Left kidney (tissue), 1 donor: ENCODE measurements at regions not wholly inside any gene's neighbourhood (a gene's known extent, or its start where the extent isn't known, plus 50 kb on each side); places are given as distances from the start of the nearest gene placed in this dataset.

Experiments used
- DNase-seq: peaks from one replicate; pipeline ENCODE4 v3.0.0-alpha.2; 2013

DNA sequence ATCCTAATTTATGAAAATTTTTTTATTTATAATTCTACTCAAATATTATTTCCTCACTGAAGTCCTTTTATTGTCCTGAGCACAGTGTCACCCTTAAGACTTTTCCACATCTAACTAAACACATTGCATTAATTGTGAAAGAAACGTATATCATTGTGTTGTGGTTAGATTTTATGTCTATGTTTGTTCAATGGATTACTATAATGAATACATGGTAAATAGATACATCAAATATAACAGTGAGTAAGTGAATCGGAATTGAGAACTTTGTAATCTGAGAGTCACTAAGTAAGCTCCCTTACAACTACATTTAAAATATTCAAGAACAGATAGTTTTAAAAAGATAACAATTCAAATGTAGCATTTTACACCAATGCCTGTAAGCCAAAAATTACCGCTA is 417.6 kb upstream of the PCDH20 start:
- no peak for DNase-seq

DNA sequence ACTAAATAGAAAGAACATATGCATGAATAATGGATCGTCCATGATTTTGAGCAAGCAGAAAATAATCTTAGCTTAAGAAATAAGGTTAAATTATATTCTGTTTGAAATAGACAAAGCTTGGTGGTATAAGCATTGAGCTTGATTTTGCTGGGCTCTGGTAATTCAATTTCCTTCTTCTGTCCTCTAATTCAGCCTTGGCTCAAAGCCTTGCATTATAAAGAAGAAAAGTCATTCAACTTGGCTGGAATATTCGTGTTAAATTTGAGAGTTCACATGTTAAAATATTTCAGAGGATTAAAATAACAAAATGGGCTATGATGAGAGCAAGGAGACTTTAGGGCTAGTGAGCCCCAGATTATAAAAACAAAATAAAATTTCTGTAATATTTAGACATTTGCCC is 415.4 kb upstream of the PCDH20 start:
- no peak for DNase-seq

DNA sequence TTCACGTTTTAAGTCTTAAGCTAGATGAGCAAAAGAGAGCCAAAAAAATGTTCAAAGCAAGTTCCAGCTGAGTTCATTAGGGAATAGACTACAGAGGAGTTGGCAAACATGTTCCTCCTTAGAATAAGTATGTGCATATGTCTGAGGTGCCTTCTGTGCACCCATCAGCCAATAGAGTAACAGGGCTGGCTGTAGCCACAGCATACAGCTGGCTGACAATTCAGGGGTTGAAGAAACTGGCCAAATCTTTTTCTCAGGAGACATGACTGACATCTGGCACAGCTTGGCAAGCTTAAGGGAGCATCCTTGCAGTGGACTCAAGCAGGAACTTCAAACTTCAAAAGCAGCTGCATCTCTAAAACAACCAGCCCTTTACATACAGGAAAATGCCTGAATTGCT is 414.8 kb upstream of the PCDH20 start:
- DNase-seq = no peak

DNA sequence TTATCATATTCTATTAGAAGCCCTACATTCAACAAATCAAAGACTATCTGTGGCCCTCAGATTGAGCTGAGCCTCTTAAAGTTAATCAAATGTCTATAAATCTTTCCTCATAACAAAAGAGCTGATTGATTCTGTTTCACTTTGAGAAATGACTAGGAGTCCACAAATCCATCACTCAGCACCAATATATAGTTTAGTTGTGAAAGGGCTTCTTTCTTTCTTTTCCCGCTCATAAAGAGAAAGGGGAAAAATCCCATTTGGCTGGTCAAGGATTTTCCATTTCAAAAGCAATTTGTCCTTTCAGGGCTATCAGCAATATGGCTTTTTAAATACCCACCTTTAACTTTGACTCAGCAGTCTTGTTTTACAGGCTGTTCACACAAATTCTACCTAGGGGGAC is 408.5 kb upstream of the PCDH20 start:
- DNase-seq = no peak

DNA sequence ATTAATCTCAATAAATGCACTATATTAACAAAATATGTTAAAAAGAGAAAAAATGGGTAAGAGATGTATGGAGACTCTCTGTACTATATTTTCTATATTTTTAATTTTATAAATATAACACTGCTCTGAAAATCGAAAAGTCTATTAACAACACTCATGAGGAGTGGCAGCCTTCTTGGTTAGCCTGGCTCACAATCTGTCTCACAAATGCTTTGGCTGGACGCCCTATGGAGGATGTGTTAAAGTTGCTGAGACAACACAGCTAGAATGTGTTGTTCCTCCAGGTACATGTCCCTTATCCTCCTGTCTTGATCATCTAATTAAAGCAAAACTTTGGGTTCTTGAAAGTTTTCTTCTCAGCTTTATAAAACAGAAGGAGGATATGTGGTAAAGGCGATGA is 396.6 kb upstream of the PCDH20 start:
- no peak for DNase-seq

DNA sequence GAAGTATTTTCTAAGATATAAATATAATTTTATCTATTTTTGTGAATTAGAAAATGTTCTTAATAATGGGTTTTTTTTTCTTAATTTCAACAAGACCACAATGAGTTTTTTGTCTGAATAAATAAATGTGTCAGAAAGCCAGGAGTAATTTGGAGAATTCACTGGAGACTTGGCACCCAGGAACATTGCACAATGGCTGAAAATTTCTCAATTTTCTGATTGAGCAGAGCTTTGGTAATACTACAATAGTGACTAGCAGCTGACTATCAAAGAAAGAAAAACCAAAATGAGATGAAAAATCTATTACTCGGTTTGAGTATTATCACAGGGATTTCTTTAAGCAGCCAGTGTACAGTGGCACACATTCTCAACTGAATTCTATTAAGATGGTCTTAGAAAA is 394.4 kb upstream of the PCDH20 start:
- no peak for DNase-seq

DNA sequence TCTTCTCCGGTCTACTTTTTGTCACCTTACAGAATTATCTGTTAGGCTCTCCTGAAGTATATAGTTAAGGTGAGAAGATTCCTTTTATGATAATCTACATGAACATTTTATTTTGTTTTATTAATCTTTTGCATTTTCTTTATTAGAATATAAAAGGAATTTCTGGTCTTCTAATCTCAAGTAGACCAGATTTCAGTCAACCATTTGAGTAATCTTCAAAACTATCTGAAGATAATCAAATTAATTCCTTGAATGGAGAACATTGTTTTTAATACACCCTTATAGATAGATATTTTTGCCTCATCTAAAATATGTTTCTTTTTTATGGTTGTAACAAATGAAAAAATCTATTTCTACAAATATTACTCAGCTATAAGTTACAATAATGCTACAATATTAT is 381.7 kb upstream of the PCDH20 start:
- DNase-seq = no peak

DNA sequence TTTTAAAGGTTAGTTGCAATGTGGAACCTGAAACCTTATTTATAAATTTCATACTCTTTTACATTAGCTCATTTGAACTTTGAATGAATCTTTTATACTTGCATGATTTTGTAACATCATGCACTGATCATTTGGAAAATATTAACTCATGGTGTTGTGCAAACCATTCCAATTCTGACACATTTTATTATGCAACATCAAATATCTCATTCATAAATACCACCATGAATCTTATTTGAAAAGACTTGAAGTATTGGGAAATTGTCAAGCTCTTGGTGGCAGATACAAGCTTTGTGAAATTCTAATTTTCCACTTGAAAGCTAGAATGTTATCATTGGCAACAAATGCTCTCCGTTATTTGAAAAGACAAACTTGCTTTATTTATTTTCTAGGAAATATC is 379.9 kb upstream of the PCDH20 start:
- DNase-seq = no peak

DNA sequence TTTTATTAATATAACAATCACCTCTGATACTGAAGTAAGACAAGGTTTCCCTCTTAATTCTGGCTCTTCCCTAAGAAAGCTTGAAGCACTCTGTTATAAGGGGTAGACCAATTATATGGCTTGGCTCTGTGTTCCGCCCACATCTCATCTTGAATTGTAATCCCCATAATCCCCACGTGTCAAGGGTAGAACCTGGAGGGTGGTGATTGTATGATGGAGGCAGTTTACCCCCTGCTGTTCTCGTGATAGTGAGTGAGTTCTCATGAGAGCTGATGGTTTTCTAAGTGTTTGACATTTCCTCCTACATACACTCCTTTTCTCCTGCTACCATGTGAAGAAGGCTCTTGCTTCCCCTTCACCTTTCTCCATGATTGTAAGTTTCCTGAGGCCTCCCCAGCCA is 363.8 kb upstream of the PCDH20 start:
- no peak for DNase-seq

DNA sequence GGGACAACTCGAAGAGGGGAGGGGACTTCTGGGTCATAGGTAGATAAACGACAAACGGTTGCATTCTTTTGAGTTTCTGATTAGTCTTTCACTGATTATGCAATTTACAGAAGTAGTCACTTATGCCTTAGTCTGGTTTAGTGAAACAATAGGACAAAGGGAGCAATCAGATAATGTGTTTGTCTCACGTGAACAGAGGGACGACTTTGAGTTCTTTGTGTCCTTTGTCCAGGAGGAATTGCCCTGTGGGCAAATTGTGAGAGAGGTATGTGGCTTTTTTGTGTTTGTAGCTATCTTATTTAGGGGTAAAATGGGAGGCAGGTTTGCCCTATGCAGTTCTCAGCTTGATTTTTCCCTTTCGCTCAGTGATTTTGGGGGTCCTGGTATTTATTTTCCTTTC is 362.9 kb upstream of the PCDH20 start:
- DNase-seq = no peak

DNA sequence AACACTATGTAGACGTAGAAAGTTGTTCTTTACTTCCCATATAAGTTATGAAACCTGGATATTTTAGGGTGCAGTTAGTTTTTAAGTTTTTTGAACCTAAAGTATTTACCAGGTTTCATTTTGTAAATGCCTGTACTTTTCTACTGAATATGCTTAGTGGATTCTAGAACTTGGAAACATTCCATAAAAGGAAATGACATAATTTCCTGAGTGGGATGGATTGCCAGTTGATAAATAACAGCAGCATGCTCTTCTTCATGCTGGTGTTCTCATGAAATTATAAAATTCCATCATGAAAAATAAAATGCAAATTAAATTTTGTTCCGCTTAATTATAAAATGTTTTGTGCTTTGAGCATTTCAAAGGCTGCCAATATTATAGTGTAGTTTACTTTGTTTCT is 362.2 kb upstream of the PCDH20 start:
- no peak for DNase-seq

DNA sequence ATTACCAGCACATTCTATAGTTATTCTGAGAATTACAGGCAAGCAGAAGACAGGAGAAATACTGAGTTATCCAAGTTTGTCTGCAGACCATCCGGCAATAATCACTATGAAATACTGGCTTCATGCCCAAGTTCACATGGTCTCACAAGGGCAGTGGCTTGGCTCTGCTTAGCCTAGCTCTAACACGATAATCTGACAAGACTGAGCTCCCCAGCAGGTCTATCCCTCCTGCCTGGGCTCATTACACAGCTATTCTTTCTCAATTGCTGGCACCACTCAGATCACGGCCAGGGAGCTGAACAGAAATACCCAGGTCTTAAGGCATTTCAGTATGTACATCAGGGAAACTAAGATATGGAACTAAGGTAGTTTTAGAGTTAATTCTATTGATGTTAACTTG is 361.6 kb upstream of the PCDH20 start:
- DNase-seq = no peak

DNA sequence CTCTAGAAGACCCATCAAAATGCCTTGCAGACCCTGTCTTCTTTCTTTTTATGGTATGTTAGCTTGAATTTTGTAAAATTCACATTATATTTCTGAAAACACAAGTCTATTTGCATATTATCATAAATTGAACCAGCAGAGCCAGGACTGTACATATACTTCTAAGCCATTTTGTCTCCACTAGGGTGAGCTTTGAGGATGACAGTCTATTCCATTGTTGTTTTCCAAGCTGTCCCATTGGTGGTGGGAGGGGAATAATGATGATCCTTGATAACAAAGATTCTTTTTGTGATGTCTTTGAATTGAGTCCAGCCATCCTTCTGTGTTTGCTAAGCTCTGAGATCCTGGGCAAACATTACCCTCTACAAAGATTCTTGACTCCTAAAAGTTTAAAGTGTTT is 359.3 kb upstream of the PCDH20 start:
- no peak for DNase-seq

DNA sequence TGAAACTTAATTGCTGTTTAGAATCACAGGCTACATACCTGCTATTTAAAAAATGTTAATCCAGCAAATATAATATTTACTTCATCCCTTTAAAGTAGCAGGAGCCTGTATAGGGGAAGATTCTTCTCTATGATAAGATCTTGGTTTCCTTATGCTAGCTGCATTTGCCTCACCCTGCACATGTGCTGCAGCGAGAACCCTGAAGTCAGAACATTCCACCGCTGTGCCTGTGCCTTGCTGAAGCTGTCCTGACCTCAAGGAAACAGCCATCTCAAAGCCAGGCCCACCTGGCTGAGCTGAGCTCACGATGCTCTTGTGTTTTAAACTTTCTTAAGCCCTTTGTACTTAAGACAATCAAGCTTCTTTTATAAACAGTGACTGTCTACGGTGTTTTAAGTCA is 355.0 kb upstream of the PCDH20 start:
- DNase-seq = no peak

DNA sequence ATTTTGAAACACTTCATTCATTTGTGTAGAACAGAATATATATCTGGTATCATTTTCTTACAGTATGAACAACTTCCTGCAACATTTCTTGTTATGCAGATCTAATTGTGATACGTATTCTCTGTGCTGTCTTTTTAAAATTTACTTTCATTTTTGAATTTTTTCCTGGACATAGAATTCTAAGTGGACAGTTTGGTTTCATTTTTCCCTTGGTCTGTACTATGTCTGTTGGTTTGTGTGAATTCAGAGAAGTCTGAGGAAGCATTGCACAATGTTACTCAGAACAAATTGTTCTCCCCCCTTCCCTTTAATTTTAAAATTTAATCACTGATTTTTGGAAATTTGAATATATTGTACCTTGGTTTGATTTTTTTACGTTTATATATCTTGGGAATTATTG is 352.5 kb upstream of the PCDH20 start:
- no peak for DNase-seq

DNA sequence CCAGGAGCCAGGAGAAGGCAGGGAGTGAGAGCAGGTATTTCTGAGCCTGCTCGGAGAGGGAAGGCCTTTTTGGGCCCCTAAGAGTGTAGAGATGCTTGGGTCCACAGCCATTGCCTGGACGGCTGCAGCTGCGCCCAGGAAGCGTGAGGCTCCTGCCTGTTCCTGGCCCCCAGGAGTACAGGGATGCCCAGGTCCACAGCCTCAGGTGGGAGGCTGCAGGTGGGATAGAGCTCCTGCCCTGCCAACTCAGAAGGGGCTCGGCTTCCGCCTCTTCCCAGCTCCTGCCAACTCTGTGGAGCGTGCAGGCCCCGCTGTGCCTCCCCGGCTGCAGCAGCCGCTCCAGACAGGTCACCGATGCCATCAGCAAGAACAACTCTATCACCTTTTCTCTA is 351.0 kb upstream of the PCDH20 start:
- no peak for DNase-seq

DNA sequence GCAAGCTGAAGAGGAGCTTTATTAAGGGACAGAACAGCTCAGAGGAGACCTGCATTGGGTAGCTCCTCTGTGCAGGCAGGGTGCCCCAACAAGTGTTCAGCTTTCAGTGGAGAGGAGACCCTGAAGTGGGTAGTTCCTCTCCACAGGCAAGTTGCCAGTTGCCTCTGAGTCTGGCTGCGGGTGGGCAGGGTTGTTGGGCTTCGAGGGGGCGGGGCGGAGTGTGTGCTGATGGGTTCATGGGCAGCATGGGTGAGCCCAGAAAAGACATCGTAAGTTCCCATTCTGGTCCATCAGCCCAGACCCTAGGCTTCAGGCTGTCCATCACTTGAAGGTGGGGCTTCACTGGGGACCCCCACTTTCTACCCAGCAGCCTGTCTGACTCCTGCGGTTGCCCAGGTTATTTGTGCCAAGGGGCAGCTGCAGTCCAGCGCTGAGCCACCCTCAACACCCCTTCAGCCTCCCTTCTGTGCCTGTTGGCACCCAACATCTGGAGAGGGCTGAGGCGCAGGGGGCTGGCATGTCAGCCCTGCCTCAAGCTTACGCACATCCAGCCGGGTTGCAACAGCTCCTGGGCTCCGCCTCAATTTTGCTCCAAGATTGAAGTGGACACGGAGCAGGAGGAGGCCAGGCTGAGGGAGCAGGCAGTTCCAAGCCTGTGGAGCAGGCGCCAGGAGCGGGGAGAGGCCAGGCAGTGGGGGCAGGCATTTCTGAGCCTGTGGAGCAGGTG is 350.5 kb upstream of the PCDH20 start:
- no peak for DNase-seq

DNA sequence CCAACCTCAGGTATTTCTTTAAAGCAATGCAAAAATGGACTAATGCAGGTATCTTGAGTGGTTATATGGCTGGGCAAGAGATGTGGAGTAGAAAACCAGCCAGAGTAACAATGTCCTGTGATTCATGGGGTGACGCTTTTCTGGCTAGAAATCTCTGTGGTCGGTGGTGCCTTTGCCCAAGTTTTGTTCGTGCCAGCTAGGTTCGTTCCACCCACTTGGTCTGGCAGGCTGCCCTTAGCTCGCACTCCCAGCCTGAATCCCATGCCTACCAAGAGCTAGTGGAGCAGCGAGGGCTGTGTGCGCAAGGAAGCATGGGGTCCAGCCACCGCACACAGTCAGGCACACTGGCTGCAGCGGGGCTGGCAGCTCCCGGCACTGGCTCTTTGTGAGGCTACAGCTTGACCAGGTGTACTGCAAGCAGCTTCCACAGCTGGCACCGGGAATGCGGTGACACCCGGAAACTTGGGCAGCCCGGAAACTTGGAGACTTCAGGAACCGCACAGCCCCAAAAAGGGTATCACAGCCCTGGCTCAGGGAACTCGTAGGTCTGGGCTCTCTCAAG is 349.6 kb upstream of the PCDH20 start:
- DNase-seq = no peak

DNA sequence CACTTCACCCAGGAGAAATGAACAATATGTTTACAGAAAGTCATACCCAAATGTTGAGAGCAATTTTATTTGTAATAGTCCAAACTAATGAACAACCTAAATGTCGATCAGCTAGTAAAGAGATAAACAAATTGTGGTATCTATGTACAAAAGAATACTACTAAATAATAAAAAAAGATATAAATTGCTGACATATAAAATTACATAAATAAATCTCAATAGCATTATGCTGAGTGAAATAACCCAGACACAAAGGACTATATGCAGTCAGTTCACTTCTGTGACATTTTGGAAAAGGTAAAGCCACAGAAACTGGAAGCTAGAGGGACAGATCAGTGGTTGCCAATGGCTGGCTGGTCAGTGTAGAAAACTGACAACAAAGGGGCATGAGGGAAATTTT is 346.0 kb upstream of the PCDH20 start:
- no peak for DNase-seq

DNA sequence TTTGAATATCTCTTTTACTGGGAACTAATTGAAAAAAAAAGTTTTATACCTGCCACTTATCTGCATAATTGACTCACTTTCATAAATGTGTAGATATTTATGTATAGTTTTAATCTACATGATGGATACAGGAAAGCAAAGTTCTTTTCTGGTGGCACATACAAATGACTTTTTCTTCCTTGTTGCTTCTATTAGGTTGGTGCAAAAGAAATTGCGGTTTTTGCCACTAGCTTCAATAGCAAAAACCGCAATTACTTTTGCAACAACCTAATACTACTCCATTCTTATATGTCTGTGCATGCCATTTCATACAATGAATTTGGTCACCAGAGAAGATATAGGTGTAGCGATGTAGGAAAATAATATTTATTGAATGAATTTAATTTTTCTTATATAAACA is 344.5 kb upstream of the PCDH20 start:
- DNase-seq = no peak

DNA sequence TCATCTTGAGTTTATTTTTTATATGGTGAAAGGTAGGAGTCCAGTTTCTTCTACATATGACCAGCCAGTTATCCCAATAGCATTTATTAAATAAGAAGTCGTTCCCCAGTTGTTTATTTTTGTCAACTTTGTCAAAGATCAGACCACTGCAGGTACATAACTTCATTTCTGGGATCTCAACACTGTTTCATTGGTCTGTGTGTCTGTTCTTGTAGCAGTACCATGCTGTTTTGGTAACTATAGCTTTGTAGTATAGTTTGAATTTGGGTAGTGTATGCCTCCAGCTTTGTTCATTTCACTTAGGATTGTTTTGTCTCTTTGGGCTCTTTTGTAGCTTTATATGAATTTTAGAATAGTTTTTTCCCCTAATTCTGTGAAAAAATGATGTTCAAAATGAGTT is 340.4 kb upstream of the PCDH20 start:
- no peak for DNase-seq

DNA sequence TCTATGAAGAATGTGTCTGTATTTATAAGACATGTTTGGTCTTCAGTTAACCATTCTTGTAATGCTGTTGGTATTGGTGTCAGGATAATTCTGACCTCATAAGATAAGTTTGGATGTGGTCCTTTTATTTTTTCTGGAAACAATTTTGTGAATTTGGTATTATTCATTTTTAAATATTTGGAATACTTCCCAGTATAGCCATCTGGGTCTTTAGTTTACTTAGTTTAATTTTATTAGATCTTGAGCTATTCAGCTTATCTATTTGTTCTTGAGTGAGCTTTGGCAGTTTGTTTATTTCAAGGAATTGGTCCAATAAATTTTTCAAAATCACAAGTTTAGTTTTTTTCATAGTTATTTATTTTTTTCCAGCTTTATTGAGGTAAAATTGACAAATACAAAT is 335.4 kb upstream of the PCDH20 start:
- no peak for DNase-seq

DNA sequence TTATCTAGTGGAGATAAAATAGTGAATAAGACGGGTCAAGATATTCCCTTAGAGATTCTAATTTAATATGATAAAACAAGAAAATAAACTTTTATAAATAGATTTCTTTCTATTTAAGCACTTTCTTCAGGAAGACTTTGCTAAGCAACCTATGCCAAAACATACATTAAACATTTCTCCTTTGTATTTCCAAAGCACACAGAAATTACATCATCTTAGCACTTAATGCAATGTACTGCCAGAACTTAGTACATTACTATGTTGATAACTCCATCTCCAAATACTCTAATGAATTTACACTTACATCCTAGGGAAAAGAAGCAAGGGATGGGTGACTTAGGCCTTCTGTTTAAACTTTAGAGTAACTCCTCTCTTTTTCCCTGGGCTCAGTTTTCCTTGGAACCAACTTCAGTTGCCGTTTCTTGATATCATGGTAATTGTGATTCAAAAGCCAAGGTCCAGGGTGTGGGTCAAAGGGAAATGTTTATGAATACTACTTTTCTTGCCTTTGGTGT is 322.6 kb upstream of the PCDH20 start:
- no peak for DNase-seq

DNA sequence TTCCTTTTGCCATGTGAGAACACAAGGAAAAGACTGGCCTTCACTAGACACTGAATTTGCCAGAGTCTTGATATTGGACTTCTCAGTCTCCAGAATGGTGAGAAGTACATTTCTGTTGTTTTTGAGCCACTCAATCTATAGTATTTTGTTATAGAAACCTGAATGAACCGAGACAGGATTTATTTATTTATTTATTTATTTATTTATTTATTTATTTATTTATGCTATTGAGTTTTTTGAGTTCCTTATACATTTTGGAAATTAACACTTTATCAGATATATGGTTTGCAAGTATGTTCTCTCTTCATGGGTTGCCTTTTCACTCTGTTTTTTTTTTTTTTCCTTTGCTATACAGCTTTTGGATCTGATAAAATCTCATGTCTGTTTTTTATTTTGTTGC is 319.0 kb upstream of the PCDH20 start:
- no peak for DNase-seq
